ENCODE measurements at regions not wholly inside any gene's neighbourhood (a gene's known extent, or its start where the extent isn't known, plus 50 kb on each side); places are given as distances from the start of the nearest gene placed in this dataset.

DNA sequence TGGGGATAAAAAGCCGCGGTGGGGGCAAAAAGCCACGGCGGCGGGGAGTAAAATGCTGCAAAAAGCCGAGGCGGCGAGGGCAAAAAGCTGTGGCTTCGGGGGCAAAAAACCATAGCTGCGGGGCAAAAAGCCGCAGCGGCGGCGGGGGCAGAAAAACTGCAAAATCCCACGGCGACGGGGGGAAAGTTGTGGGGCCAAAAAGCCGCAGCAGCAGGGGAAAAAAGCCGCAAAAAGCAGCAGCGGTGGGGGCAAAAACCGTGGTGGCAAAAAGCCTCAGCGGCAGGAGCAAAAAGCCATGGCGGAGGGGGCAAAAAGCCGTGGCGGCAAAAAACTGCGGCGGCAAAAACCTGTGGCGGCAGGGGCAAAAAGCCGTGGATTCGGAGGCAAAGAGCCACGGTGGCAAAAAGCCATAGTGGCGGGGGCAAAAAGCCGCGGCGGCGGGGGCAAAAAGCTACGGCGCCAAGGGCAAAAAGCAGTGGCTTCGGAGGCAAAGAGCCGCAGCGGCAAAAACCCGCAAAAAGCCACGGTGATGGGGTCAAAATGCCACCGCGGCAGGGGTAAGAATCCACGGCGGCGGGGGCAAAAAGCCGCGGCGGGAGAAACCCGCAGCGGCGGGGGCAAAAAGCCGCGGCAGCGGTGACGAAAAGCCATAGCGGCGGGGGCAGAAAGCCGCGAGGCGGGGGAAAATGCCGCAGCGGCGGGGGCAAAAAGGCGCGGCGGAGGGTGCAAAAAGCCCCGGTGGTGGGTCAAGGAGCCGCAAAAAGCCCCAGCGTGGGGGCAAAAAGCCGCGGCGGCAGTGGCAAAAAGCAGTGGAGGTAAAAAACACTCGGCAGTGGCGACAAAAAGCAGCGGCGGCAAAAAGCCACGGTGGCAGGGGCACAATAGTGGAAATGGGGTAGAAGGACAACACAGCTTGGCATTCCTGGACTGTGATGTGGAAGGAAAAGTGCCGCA is 192.8 kb downstream of the SHCBP1 start:
- no peaks in the 10 kb centered on the region for H3K9me2 ChIP-seq (ENCODE audit: low read depth, low read length)
- no peaks in the 10 kb centered on the region for H4K20me1 ChIP-seq (ENCODE audit: insufficient read depth, low read length)
- H2AFZ ChIP-seq (ENCODE audit: low read length) = no peak overlapping the region
- no peaks in the 10 kb centered on the region for H3K36me3 ChIP-seq (ENCODE audit: insufficient read depth, low read length)
- H3K4me2 ChIP-seq (ENCODE audit: low read length) = no peak overlapping the region
- no peak overlapping the region for H3K27ac ChIP-seq (ENCODE audit: low read depth, low read length, poor library complexity, severe bottlenecking)
- no peaks in the 10 kb centered on the region for H3K9me3 ChIP-seq (ENCODE audit: low read length)
- H3F3A ChIP-seq (ENCODE audit: insufficient read depth, low read length) = no peaks in the 10 kb centered on the region
- no peak overlapping the region for H3K4me3 ChIP-seq (ENCODE audit: low read depth, low read length, poor library complexity, severe bottlenecking)
- no peak overlapping the region for H3K9ac ChIP-seq (ENCODE audit: low read length)
- no peaks in the 10 kb centered on the region for H3K27me3 ChIP-seq (ENCODE audit: insufficient read depth, low read length)
- no peaks in the 10 kb centered on the region for H3K4me1 ChIP-seq (ENCODE audit: insufficient read depth, low read length, severe bottlenecking)
- TF ChIP-seq EZH2 (IDR thresholded peaks at IDR 0.05; ENCODE audit: borderline replicate concordance, low read length) = no peak
- TF ChIP-seq, protein P1, sequence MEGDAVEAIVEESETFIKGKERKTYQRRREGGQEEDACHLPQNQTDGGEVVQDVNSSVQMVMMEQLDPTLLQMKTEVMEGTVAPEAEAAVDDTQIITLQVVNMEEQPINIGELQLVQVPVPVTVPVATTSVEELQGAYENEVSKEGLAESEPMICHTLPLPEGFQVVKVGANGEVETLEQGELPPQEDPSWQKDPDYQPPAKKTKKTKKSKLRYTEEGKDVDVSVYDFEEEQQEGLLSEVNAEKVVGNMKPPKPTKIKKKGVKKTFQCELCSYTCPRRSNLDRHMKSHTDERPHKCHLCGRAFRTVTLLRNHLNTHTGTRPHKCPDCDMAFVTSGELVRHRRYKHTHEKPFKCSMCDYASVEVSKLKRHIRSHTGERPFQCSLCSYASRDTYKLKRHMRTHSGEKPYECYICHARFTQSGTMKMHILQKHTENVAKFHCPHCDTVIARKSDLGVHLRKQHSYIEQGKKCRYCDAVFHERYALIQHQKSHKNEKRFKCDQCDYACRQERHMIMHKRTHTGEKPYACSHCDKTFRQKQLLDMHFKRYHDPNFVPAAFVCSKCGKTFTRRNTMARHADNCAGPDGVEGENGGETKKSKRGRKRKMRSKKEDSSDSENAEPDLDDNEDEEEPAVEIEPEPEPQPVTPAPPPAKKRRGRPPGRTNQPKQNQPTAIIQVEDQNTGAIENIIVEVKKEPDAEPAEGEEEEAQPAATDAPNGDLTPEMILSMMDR (IDR thresholded peaks at IDR 0.05; ENCODE audit: low read length) = no peak
- H3K79me2 ChIP-seq (ENCODE audit: insufficient read depth, low read length) = no peaks in the 10 kb centered on the region

DNA sequence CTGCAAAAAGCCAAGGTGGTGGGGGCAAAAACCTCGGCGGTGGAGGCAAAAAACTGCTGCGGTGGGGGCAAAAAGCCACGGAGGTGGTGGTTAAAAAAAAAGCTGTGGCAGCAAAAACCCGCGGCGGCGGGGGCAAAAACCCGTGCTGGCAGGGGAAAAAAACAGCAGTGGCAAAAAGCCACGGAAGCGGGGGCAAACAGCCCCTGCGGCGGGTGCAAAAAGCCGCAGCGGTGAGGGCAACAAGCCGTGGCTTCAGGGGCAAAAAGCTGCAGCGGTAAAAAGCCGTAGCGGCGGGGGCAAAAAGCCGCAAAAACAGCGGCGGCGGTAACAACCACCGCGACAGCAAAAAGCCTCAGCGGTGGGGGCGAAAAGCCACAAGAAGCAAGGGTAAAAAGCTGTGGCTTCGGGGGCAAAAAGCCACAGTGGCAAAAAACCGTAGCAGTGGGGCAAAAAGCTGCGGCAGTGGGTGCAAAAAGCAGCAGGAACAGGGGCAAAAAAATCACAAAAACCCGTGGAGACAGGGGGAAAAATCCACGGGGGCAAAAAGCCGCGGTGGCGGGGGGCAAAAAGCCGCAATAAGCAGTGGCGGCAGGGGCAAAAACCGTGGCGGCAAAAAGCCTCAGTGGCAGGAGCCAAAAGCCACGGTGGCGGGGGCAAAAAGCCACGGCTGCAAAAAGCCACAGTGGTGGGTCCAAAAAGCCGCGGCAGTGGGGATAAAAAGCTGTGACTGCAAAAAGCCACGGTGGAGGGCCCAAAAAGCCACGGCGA is 193.7 kb downstream of the SHCBP1 start:
- Histone ChIP-seq H3K27ac (ENCODE audit: low read depth, low read length, poor library complexity, severe bottlenecking) (no peak overlapping the region), H3K36me3 (ENCODE audit: insufficient read depth, low read length) (no peaks in the 10 kb centered on the region), H3K4me2 (ENCODE audit: low read length) (no peak overlapping the region), H2AFZ (ENCODE audit: low read length) (no peak overlapping the region), H3K9me2 (ENCODE audit: low read depth, low read length) (no peaks in the 10 kb centered on the region), H3K79me2 (ENCODE audit: insufficient read depth, low read length) (no peaks in the 10 kb centered on the region), H3F3A (ENCODE audit: insufficient read depth, low read length) (no peaks in the 10 kb centered on the region), H3K27me3 (ENCODE audit: insufficient read depth, low read length) (no peaks in the 10 kb centered on the region), H3K4me3 (ENCODE audit: low read depth, low read length, poor library complexity, severe bottlenecking) (no peak overlapping the region), H3K4me1 (ENCODE audit: insufficient read depth, low read length, severe bottlenecking) (no peaks in the 10 kb centered on the region), H4K20me1 (ENCODE audit: insufficient read depth, low read length) (no peaks in the 10 kb centered on the region), H3K9me3 (ENCODE audit: low read length) (no peaks in the 10 kb centered on the region), H3K9ac (ENCODE audit: low read length) (no peak overlapping the region)
- TF ChIP-seq, protein P1 (IDR thresholded peaks at IDR 0.05; ENCODE audit: low read length) = no peak
- TF ChIP-seq EZH2 (IDR thresholded peaks at IDR 0.05; ENCODE audit: borderline replicate concordance, low read length) = no peak

DNA sequence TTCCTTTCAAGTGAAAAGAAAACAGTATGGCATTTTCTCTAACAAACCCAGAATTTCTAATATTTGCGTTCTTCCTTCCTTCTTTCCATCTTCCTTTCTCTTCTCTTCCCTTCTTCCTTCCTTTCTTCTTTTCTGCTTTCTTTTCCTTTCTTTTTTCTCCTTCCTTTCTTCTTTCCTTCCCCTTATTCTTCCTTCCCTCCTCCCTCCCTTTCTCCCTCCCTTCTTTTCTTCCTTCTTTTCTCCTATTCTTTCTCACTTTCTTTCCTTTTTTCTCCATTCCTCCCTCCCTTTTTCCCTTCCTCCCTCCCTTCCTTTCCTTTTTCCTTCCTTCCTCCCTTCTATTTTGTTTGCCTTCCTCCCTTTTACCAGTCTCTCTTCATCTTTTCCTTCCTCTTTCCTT is 194.8 kb downstream of the SHCBP1 start:
- no peaks in the 10 kb centered on the region for H3K79me2 ChIP-seq (ENCODE audit: insufficient read depth, low read length)
- no peak for TF ChIP-seq EZH2 (IDR thresholded peaks at IDR 0.05; ENCODE audit: borderline replicate concordance, low read length)
- TF ChIP-seq, protein P1 (IDR thresholded peaks at IDR 0.05; ENCODE audit: low read length) = no peak
- H3K36me3 ChIP-seq (ENCODE audit: insufficient read depth, low read length) = no peaks in the 10 kb centered on the region
- H4K20me1 ChIP-seq (ENCODE audit: insufficient read depth, low read length) = no peaks in the 10 kb centered on the region
- no peaks in the 10 kb centered on the region for H3K27me3 ChIP-seq (ENCODE audit: insufficient read depth, low read length)
- no peak overlapping the region for H3K4me3 ChIP-seq (ENCODE audit: low read depth, low read length, poor library complexity, severe bottlenecking)
- no peaks in the 10 kb centered on the region for H3K9me3 ChIP-seq (ENCODE audit: low read length)
- H3K9ac ChIP-seq (ENCODE audit: low read length) = no peak overlapping the region
- H3K27ac ChIP-seq (ENCODE audit: low read depth, low read length, poor library complexity, severe bottlenecking) = no peak overlapping the region
- no peaks in the 10 kb centered on the region for H3K4me1 ChIP-seq (ENCODE audit: insufficient read depth, low read length, severe bottlenecking)
- H3F3A ChIP-seq (ENCODE audit: insufficient read depth, low read length) = no peaks in the 10 kb centered on the region
- H2AFZ ChIP-seq (ENCODE audit: low read length) = no peak overlapping the region
- H3K4me2 ChIP-seq (ENCODE audit: low read length) = no peak overlapping the region
- no peaks in the 10 kb centered on the region for H3K9me2 ChIP-seq (ENCODE audit: low read depth, low read length)
